GM12891 (cell line): ENCODE measurements at regions not wholly inside any gene's neighbourhood (a gene's known extent, or its start where the extent isn't known, plus 50 kb on each side); places are given as distances from the start of the nearest gene placed in this dataset.

ENCODE experiments used
- POLR2A ChIP-seq: IDR thresholded peaks from 2 replicates; pipeline ENCODE4 v1.6.1; 2011; ENCODE audit warnings: low read depth, low read length, control low read depth
- POLR2AphosphoS5 ChIP-seq: IDR thresholded peaks from 2 replicates; pipeline ENCODE4 v1.6.1; 2011; ENCODE audit warnings: low read depth, low read length, control low read depth
- SPI1 ChIP-seq: IDR thresholded peaks from 2 replicates; pipeline ENCODE4 v1.6.1; 2011; ENCODE audit warnings: low read depth, low read length, control low read depth

GRCh38 chr2:239568601-239569000 lies 167.8 kb upstream of the HDAC4 start:
- no peak for TF ChIP-seq SPI1
- TF ChIP-seq POLR2A: no peak
- TF ChIP-seq POLR2AphosphoS5: no peak
